Prostate gland (tissue), 2 donors: ENCODE measurements at regions not wholly inside any gene's neighbourhood (a gene's known extent, or its start where the extent isn't known, plus 50 kb on each side); places are given as distances from the start of the nearest gene placed in this dataset.

ENCODE experiments used
- DNase-seq: peaks from one replicate; pipeline ENCODE4 v3.0.0-alpha.2; 2019; ENCODE audit warnings: low spot score
- H3K27ac ChIP-seq, 2 donors: fragments of 200-600 bp; sonication (generic); 2 replicates each; pipeline ENCODE4 v1.5.1; 2017 to 2019
- H3K27me3 ChIP-seq: fragments of 200-600 bp; sonication (generic); replicated peaks from 2 replicates; pipeline ENCODE4 v1.5.1; 2019; ENCODE audit not compliant: insufficient read depth
- H3K36me3 ChIP-seq, 2 donors: fragments of 200-600 bp; sonication (generic); 1 replicate in 1 of 2; 2 replicates in 1 of 2; pipeline versions ENCODE4 v1.5.1 to v1.8.1; 2017 to 2019
- H3K4me1 ChIP-seq: fragments of 200-600 bp; sonication (generic); replicated peaks from 2 replicates; pipeline ENCODE4 v1.5.1; 2019
- H3K4me3 ChIP-seq, 2 donors: fragments of 200-600 bp; sonication (generic); 2 replicates each; pipeline ENCODE4 v1.5.1; 2017 to 2019
- H3K9me3 ChIP-seq: fragments of 200-600 bp; sonication (generic); 2 replicates; pipeline ENCODE4 v1.5.1; 2017
- CTCF ChIP-seq, 4 experiments: fragments of 200-600 bp in 2 of 4; fragments of 450-650 bp in 2 of 4; sonication (generic) in 2 of 4; IDR thresholded peaks; 1 replicate in 3 of 4; 2 replicates in 1 of 4; pipeline ENCODE4 v1.5.1; 2016 to 2019; ENCODE audit warnings: antibody characterized with exemption in 4 of 4, mild to moderate bottlenecking in 2 of 4, moderate library complexity in 2 of 4
- POLR2A ChIP-seq: fragments of 450-650 bp; IDR thresholded peaks from one replicate; pipeline ENCODE4 v1.6.1; 2016; ENCODE audit warnings: antibody characterized with exemption, mild to moderate bottlenecking
- POLR2AphosphoS5 ChIP-seq: sonication (generic); formaldehyde crosslinking; IDR thresholded peaks from one replicate; pipeline ENCODE4 v1.6.1; 2017; ENCODE audit warnings: antibody characterized with exemption
- WGBS: methylation state at CpG from one replicate; pipeline ENCODE4 v1.1.5; 2018; 5-methylcytosine and 5-hydroxymethylcytosine counted together
- intact Hi-C: fragments of 100-400 bp; cut with DNase I; formaldehyde crosslinking; loops from one replicate; pipeline ENCODE4 v1.14.2; 2022

- no peaks in the 10 kb centered on the region for H3K36me3 ChIP-seq
- no peak overlapping the region for H3K27ac ChIP-seq
- intact Hi-C loops: no loop called here
- H3K27me3 ChIP-seq: no peaks in the 10 kb centered on the region
- DNase-seq: no peak
- no peaks in the 10 kb centered on the region for H3K9me3 ChIP-seq
- no peak overlapping the region for H3K4me3 ChIP-seq
- 85% methylated on average over 1 of the region's 1 CpG for WGBS
- no peaks in the 10 kb centered on the region for H3K4me1 ChIP-seq
- TF ChIP-seq CTCF (IDR thresholded peaks at IDR 0.05) (no peak), POLR2A (no peak), POLR2AphosphoS5 (no peak)
Observed at GRCh38 chr3:162960269-162960668, 1463.7 kb downstream of the OTOL1 start.

- Histone ChIP-seq H3K4me3 (no peak overlapping the region), H3K9me3 (no peaks in the 10 kb centered on the region), H3K27ac (no peak overlapping the region), H3K27me3 (no peaks in the 10 kb centered on the region), H3K4me1 (no peaks in the 10 kb centered on the region), H3K36me3 (no peaks in the 10 kb centered on the region)
- 95% methylated on average over 1 of the region's 1 CpG for WGBS
- no peak for TF ChIP-seq CTCF (IDR thresholded peaks at IDR 0.05)
- no peak for TF ChIP-seq POLR2A
- no peak for TF ChIP-seq POLR2AphosphoS5
- intact Hi-C loops: no loop called here
- DNase-seq: no peak
Observed at GRCh38 chr3:162970292-162970691, 1473.7 kb downstream of the OTOL1 start.

GRCh38 chr3:162971715-162972114, 1475.1 kb downstream of the OTOL1 start:
- no peak overlapping the region for H3K4me3 ChIP-seq
- H3K4me1 ChIP-seq: no peaks in the 10 kb centered on the region
- DNase-seq: no peak
- WGBS: 100% methylated on average over 2 of the region's 2 CpGs
- no peaks in the 10 kb centered on the region for H3K36me3 ChIP-seq
- H3K27ac ChIP-seq: no peak overlapping the region
- TF ChIP-seq CTCF (IDR thresholded peaks at IDR 0.05): no peak
- no peak for TF ChIP-seq POLR2A
- TF ChIP-seq POLR2AphosphoS5: no peak
- intact Hi-C loops: no loop called here
- H3K9me3 ChIP-seq: no peaks in the 10 kb centered on the region
- H3K27me3 ChIP-seq: no peaks in the 10 kb centered on the region

- intact Hi-C loops: no loop called here
- H3K9me3 ChIP-seq: no peaks in the 10 kb centered on the region
- no peak for TF ChIP-seq POLR2AphosphoS5
- no peak for TF ChIP-seq POLR2A
- TF ChIP-seq CTCF (IDR thresholded peaks at IDR 0.05): no peak
Observed at GRCh38 chr3:162973428-162973917, 1476.9 kb downstream of the OTOL1 start.

GRCh38 chr3:162978136-162978535, 1481.5 kb downstream of the OTOL1 start:
- Histone ChIP-seq H3K27me3 (no peaks in the 10 kb centered on the region), H3K27ac (no peak overlapping the region), H3K36me3 (no peaks in the 10 kb centered on the region), H3K9me3 (no peaks in the 10 kb centered on the region), H3K4me1 (no peaks in the 10 kb centered on the region), H3K4me3 (no peak overlapping the region)
- TF ChIP-seq POLR2AphosphoS5: no peak
- TF ChIP-seq CTCF (IDR thresholded peaks at IDR 0.05): no peak
- TF ChIP-seq POLR2A: no peak
- DNase-seq: no peak
- 80% methylated on average over 2 of the region's 2 CpGs for WGBS
- intact Hi-C loops: no loop called here

More at GRCh38 chr3:162973428-162973917, 1476.9 kb downstream of the OTOL1 start:
- no peaks in the 10 kb centered on the region for H3K36me3 ChIP-seq
- no peak overlapping the region for H3K4me3 ChIP-seq
- H3K4me1 ChIP-seq: no peaks in the 10 kb centered on the region
- no peak for DNase-seq
- H3K27ac ChIP-seq: no peak overlapping the region
- H3K27me3 ChIP-seq: no peaks in the 10 kb centered on the region
